ENCODE measurements at regions not wholly inside any gene's neighbourhood (a gene's known extent, or its start where the extent isn't known, plus 50 kb on each side); places are given as distances from the start of the nearest gene placed in this dataset.
"Not testable (repeated sequence)": the region's sequence is repeated elsewhere in the genome, so short reads cannot be mapped to it uniquely, and the experiment has no call there.

DNA sequence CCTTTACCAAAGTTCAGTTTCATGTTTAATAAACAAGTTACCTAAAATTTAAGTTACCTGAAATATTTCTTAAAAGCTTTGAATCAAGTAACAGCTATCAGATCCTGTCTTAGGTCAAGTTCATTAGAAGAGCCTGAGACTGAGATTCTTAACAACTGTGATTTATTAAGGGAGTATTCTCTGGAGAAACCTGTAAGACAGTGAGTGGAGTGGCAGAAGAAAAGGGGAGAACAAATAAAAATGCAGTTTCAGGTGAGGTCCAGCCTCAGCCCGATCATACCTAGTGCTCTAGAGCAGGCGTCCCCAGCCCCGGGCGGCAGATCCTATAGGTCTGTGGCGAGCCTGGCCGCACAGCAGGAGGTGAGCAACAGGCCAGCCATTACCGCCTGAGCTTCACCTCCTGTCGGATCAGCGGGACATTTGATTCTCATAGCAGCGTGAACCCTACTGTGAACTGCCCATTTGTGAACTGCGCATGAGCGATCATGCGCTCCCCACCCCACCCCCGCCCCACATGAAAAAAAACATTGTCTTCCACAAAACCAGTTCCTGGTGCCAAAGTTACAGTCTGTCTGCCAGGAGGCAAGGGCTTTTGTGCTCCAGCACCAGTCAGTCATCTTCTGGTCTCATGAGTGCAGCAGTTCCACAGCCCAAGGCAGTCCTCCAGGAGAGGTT lies 59.2 kb upstream of the ADGRB3 start:
- no peak for DNase-seq

DNA sequence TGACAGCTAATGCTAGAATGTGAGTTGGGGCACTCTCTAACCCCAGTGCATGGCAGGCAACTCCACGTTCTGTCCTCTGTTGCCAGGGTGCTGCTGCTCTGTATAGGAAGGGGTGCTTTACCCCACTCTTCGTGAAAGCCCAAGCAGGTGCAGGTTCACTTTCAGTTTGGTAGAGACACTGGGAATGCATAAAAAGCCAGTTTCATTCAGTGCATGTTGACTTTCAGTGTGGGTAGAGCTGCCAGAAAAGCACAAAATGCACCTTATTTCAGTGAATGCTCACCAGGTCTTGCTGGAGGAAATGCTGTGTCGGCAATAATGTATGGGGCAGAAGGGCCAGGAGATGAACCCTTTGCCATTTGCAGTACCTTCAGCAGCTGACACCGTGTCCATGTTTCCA lies 62.1 kb upstream of the ADGRB3 start:
- no peak for DNase-seq

DNA sequence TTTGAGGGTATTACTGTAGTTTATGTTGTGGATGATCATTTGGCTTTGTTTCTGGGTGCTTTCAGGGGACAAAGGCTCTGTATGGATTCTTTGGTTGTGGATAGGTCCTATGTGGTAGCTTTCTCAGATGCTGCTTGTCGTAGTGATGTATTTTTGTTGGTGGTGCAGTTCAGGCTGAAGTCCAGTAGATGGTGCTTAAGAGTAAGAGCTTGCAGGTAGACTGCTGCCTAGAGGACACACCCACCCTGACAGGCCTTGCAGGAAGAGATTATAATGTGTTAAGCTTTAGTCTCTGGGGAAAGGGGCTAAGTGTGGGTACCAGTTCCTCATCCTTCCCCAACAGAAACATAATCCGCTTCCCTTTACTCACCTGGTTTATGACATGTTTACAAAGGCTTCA lies 62.6 kb upstream of the ADGRB3 start:
- DNase-seq = no peak

DNA sequence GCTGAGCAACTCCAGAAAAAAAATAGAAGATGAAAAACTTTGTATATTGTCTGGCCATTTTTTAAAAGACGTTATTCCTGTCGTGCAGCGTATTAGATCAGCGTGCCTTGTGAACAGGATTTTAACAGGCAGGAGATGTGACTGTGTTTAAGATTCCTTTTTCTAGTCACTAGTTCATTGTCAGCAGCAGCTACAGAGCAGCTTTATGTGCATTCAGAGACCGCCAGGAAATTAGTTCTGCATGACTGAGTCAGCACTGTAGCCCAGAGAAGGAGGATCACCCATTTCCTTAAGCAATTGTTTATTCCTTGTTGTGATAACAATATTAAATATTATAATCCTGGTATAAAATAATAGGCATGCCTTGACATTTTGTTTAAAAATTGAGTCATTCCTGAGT lies 75.4 kb upstream of the ADGRB3 start:
- DNase-seq = no peak

GRCh38 chr6:68559070-68559469 lies 76.0 kb upstream of the ADGRB3 start:
- no peak for DNase-seq

GRCh38 chr6:68546620-68547019 lies 88.5 kb upstream of the ADGRB3 start:
- no peak for DNase-seq

- no peak for DNase-seq
These were observed 90.6 kb upstream of the ADGRB3 start for GRCh38 chr6:68544450-68544849.

GRCh38 chr6:68533339-68533795 lies 101.7 kb upstream of the ADGRB3 start:
- no peak for DNase-seq

DNA sequence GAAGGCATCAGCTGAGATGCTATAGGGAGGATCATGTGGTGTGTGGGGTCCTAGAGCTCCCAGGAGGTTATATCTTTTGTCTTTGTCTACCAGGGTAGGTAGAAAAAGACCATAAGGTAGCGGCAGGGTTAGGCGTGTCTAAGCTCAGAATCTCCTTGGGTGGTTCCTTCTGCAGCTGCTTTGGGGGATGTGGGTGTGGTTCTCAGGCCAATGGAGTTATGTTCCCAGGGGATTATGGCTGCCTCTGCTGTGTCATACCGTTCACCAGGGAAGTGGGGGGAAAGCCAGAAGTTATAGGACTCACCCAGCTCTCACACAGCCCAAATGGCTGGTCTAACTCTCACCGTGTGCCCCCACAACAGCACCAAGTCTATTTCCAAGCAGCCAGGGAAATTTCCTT lies 107.4 kb upstream of the ADGRB3 start:
- DNase-seq = no peak

- no peak for DNase-seq
These were observed 128.2 kb upstream of the ADGRB3 start for GRCh38 chr6:68506911-68507310.

DNA sequence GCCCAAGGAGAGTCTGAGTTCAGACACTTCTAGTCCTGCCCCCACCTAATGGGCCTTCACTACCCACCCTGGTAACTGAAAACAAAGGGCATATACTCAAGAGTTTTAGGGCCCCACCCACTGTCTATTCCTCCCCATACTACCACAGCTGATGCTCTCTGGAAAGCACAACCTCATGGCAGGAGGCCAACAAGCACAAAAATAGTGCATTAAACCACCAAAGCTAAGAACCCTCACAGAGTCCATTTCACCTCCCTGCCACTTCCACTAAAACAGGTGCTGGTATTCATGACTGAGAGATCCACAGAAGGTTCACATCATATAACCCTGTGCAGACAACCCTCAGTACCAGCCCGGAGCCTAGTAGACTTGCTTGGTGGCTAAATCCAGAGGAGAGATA lies 132.1 kb upstream of the ADGRB3 start:
- no peak for DNase-seq

DNA sequence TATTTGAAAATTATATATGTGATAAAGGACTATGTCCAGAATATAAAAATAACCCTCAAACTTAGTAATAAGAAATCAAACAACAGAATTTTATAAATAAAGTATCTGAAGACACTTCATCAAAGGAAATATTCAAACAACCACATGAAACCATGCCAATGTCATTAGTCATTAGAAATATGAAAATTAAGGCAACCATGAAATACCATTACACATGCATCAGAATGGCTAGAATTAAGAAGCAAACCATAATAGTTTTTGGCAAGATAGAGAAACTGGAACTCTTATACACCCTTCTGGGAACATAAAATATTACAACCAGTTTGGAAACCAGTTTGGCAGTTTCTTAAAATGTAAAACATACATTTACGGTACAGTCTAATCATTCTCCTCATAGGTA lies 137.2 kb upstream of the ADGRB3 start:
- no peak for DNase-seq

- not testable (repeated sequence) for DNase-seq
These were observed 140.2 kb upstream of the ADGRB3 start for GRCh38 chr6:68494880-68495279.

GRCh38 chr6:68476611-68477010 lies 158.5 kb upstream of the ADGRB3 start:
- DNase-seq = no peak

DNA sequence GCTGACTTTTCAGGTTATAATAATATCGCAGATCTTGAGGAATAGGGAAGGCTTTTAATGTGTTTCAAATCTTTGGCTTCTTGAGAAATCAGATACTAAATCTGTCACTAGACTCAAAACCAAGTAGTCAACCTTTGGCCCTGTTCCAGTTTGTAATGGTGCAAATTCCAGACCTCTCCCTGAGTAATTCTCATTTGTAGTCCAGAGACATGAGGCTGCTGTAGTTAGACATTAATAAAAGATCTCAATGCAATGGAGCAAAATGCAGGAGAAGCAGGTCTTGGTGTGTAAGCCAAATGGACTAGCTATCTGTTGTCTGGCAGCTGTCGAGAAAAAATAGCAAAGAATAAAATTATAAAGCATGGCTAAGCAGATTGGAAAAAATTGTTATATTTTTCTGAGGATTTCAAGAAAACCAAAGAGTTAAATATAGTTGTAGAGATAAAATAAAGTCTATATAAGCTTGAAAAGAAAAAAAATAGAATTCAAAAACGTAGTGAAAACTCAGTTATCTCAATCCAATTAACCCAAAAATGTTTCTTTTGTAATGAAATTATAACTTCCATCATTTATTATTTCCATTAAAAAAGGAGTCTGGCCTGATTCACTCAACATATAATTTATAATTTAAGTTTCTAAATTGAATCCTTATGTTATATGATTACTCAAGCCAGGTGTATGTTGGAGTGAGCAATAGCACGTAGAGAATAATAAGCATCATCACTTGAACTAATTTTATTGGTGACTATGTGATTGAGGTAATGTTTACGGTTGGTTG lies 161.5 kb upstream of the ADGRB3 start:
- no peak for DNase-seq

DNA sequence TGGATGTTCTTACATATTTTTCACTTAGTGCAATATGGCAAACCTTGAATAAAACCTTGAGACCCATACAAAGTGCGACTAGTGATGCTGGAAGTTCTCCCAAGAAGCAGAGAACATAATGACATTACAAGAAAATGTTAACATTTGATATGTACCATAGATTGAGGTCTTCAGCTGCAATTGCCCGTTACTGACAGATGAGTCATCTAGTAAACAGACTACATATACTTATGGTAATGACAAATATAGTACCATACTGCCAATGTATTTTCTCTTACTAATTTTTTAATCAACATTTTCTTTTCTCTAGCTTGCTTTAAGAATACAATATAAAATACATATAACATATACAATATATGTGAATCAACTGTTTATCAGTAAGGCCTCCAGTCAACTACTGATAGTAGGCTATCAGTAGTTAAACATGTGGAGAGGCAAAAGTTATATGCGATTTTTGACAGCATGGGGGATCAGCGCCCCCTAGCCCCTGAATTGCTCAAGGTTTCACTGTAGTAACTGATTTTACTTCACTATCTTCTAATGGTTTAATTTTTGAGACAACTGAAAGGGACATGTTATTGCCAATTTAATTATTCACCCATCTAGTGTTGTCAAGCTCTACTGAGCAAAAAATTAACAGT lies 166.7 kb upstream of the ADGRB3 start:
- DNase-seq = no peak

DNA sequence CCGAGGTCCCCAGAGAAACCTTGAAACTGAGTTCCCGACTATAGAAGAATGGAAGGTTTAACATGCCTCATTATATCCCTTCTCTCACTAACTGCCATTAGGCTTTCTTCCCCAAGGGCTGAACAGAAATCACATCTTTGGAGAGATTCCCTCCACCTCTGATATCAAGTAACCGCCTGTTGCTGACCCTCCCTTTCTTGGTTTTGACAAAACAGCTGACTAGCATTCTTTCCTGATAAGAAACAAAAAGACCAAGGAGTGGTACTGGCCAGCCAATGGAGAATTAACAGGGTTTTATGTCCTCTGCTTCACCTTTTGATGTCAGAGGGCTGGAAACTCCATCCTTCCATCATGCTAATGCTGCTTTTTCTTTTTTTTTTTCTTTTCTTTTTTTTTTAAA lies 176.6 kb upstream of the ADGRB3 start:
- no peak for DNase-seq

- no peak for DNase-seq
These were observed 188.0 kb upstream of the ADGRB3 start for GRCh38 chr6:68447112-68447511.

GRCh38 chr6:68445926-68446325 lies 189.2 kb upstream of the ADGRB3 start:
- DNase-seq = no peak

DNA sequence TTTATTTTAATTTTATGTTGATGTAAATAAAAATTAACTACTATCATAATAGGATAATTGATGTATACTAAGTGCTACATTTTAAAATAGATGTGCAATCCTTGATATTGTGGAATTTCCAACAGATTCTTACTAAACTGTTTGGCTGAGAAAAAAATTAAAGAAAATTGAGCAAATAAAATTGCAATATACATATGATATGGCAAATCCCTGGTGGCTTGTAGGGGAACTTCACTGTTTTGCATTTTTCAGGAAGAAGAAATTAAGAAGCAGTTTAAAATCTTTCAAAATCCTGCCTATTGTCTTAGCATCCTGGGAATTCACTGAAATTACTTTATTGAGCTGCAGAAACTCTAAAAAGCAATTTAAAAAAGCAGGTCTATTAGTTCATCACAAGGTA lies 191.4 kb upstream of the ADGRB3 start:
- no peak for DNase-seq

- no peak for DNase-seq
These were observed 207.5 kb upstream of the ADGRB3 start for GRCh38 chr6:68427630-68428029.

DNA sequence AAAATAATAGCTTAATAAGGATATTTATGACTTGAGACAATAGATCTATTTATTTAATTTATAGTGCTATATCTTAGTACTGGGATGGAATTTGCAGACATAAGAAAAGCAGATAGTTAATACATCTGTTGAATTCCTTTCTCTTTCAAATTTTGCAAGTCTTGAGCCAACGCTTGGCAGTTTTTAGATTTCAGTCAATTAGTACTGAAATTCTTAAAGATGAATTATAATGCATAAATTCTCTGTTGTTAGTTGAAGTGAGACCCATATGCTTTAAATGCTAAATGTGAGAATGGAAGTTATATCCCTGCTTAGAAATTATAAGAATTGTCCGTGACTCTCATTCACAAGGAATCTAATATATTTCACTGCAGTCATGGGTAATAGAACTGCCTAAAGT lies 225.1 kb upstream of the ADGRB3 start:
- DNase-seq = no peak

DNA sequence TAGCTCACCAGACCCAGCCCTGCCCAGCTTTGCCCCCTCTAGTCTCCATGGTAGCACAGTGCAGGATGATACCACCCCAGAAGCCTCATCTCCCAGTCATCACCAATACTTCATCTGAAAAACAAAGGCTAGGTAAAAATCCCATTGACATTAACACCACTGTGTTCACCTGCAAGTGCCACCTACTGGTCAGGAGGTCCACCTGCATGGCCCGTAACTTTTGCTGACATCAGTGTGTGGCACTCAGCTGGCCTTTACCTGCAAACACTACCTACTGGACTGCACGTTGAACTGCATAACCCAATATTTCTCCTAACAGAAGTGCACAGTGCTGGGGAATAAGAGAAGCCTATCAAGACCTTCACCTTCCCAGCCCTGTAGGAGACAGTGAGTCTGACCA lies 234.7 kb upstream of the ADGRB3 start:
- no peak for DNase-seq

DNA sequence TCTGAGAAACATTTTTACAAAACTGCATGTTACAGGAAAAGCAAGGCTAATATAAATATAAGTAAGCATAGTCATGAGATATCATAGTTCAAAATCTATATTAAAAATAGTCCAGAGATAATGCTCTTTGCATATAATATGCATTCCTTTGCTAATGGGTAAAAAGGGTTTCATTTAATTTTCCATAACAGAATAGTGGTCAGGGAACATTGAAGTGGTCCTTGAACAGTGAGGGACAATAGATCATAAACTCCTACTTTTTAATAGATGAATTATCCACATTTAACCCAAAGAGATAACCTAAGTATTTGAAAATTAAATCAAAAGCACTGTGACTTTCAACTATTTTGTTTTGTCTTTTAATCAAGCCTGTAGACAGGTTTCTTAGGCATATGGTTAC lies 243.1 kb upstream of the ADGRB3 start:
- no peak for DNase-seq
